Astrocyte of the spinal cord (primary cell): ENCODE measurements at regions not wholly inside any gene's neighbourhood (a gene's known extent, or its start where the extent isn't known, plus 50 kb on each side); places are given as distances from the start of the nearest gene placed in this dataset.

ENCODE experiments used
- DNase-seq: peaks from one replicate; pipeline ENCODE4 v3.0.0; 2011; ENCODE audit warnings: low read depth, low spot score
- H3K4me3 ChIP-seq: 2 replicates; pipeline ENCODE4 v1.5.1; 2011; ENCODE audit warnings: low read depth, mild to moderate bottlenecking, low read length, moderate library complexity
- in situ Hi-C: cut with HindIII; loops from 2 replicates; pipeline ENCODE4 v1.10.0; 2017; ENCODE audit warnings: low sequenced_read_pairs
- TF ChIP-seq, protein P1 (sequence below): IDR thresholded peaks from 2 replicates; pipeline ENCODE4 v1.5.1; 2012; ENCODE audit warnings: low read depth, mild to moderate bottlenecking, low read length, inconsistent platforms

DNA sequence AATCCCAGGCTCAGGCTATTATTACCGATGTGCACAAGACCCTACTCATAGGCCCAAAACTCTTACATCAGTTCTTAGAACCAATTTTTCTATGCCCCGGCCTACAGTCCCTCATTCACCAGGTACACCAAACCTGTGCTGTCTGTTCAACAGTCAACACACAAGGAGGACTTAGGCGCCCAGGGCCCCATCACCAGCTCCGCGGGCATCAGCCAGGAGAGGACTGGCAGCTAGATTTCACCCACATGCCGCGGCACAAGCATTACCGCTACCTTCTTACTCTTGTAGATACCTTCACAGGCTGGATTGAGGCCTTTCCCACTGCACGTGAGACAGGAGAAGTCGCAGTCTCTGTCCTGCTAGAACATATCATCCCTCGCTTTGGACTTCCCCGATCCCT lies 962.5 kb downstream of the RPA4 start:
- TF ChIP-seq, protein P1, sequence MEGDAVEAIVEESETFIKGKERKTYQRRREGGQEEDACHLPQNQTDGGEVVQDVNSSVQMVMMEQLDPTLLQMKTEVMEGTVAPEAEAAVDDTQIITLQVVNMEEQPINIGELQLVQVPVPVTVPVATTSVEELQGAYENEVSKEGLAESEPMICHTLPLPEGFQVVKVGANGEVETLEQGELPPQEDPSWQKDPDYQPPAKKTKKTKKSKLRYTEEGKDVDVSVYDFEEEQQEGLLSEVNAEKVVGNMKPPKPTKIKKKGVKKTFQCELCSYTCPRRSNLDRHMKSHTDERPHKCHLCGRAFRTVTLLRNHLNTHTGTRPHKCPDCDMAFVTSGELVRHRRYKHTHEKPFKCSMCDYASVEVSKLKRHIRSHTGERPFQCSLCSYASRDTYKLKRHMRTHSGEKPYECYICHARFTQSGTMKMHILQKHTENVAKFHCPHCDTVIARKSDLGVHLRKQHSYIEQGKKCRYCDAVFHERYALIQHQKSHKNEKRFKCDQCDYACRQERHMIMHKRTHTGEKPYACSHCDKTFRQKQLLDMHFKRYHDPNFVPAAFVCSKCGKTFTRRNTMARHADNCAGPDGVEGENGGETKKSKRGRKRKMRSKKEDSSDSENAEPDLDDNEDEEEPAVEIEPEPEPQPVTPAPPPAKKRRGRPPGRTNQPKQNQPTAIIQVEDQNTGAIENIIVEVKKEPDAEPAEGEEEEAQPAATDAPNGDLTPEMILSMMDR, result no peak
- H3K4me3 ChIP-seq, result no peak overlapping the region
- in situ Hi-C loops, result no loop called here
- no peak for DNase-seq

DNA sequence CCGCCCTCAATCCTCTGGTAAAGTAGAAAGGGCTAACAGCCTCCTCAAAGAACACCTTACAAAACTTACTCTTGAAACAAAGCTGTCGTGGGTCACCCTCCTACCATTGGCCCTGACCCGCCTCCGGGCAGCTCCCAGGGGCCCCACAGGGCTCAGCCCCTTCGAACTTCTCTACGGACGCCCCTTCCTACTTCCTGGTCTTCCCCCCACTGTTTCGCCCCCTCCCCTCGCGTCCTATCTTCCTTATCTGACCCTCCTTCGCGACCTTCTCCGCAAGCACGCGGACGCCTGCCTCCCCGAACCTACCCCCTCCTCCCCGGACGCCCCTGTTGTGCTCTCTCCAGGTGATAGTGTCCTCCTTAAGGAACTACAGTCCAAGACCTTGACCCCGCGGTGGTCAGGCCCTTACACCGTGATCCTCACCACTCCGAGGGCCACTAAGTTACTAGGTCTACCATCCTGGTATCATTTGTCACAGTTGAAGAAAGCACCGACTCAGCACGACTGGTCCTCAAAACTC lies 963.1 kb downstream of the RPA4 start:
- TF ChIP-seq, protein P1, result no peak
- in situ Hi-C loops, result no loop called here
- H3K4me3 ChIP-seq, result no peak overlapping the region
- no peak for DNase-seq

DNA sequence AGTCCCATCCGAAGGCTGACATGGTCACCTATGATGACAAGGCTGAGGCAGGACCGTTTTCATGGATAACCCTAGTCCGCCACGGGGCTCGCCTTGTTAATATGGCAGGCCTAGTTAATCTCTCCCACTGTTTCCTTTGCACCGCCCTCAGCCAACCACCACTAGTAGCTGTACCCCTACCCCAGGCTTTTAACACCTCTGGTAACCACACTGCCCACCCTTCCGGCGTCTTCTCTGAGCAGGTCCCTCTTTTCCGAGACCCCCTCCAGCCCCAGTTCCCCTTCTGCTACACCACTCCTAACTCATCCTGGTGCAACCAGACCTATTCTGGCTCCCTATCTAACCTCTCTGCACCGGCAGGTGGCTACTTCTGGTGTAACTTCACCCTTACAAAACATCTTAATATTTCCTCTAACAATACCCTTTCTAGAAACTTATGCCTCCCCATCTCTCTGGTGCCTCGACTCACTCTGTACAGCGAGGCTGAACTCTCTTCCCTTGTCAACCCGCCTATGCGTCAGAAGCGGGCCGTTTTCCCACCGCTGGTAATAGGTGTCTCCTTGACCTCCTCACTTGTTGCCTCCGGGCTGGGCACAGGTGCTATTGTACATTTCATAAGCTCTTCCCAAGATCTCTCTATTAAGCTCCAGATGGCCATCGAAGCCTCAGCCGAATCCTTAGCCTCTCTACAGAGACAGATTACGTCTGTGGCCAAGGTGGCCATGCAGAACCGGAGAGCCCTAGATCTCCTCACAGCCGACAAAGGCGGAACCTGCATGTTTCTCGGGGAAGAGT lies 964.4 kb downstream of the RPA4 start:
- H3K4me3 ChIP-seq, result no peak overlapping the region
- in situ Hi-C loops, result no loop called here
- DNase-seq, result no peak
- TF ChIP-seq, protein P1, result no peak

DNA sequence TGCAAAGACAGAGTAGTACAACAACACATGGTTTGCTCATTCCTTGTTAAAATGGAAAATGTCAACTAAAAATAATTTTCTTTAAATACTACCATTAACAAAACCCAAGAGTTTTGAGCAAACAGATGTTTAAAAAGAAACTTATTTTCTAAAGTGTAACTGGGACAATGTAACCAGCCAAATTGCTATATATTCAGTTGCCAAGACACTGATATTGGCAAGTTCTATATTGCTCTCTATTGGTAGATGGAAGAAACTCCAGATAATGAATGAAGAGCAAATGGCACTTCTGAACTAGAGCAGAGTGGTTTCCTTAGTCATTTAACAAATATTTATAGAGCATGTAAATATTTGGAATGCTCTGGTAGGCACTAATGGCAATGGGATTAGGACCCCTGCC lies 966.2 kb downstream of the RPA4 start:
- in situ Hi-C loops, result no loop called here
- H3K4me3 ChIP-seq, result no peak overlapping the region
- TF ChIP-seq, protein P1, result no peak
- DNase-seq, result no peak

DNA sequence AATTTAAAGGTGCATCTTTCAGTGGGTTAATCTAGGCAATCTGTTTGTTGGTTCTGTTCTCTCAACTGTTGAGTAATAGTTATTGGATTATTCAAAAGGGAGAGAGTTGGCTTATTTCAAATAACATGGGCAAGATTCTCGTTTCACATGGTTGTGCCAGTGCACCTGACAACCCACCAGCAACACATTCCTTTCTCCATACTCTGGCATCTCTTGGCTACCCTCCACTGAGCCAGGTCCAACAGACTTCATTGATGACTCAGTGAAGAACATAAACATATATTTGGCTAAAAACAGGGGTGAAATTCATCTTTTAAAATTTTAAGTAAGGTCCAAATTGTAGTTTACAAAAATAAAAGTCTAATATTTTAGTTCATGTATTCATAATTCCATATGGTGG lies 967.2 kb downstream of the RPA4 start:
- DNase-seq, result no peak
- in situ Hi-C loops, result no loop called here
- H3K4me3 ChIP-seq, result no peak overlapping the region
- TF ChIP-seq, protein P1, result no peak

DNA sequence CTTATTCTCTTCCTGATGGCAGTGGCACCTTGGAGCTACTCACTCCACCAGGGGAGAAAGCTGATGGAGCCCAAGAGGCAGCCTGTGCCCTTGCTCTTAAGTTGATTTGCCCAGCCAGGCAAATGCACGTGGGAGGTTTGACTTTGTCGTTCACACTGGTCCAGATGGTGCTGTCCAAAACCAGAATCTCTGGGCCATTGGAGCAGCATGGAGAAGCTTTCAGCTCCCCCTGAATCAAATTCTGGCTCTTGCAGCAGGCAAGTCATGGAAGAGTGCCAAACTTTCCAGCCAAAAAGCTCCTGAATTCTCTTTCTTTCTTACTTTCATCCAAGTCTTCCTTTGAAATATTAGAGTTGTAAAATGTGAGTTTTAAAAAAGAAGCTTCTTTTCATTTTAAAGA lies 970.4 kb downstream of the RPA4 start:
- DNase-seq, result no peak
- no peak overlapping the region for H3K4me3 ChIP-seq
- in situ Hi-C loops, result no loop called here
- TF ChIP-seq, protein P1, result no peak
